GM12875 (cell line): ENCODE measurements at regions not wholly inside any gene's neighbourhood (a gene's known extent, or its start where the extent isn't known, plus 50 kb on each side); places are given as distances from the start of the nearest gene placed in this dataset.

Experiments used
- H3K4me3 ChIP-seq: one replicate; pipeline ENCODE4 v1.5.1; 2011; ENCODE audit warnings: low read depth, low read length, control low read depth
- TF ChIP-seq, protein P1 (sequence below): IDR thresholded peaks from 2 replicates; pipeline ENCODE4 v1.5.1; 2011; ENCODE audit warnings: low read depth, mild to moderate bottlenecking, control low read depth, inconsistent platforms, low read length, moderate library complexity, borderline replicate concordance; ENCODE audit not compliant: insufficient read depth

DNA sequence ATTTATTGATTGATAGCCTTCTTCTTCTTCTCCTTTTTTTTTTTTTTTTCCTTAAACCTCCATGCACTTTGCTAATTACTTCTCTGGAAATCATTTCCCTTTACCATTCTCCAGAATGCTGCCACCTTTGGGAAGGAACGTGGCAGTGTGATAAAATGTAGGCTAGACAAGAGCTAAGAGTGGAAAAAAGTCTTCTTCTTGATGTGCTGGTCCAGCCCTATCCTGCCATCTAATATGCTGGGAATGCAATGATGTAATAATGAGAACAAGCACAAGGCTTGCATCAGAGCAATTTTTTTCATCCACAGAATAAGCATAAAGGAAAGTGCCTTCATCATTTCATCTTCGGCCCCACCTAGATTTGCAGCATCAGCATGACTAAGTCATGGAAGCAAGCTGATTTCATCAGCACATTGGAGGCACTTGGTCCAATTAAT is 128.7 kb upstream of the ZFHX3 start:
- no peak overlapping the region for H3K4me3 ChIP-seq
- TF ChIP-seq, protein P1, sequence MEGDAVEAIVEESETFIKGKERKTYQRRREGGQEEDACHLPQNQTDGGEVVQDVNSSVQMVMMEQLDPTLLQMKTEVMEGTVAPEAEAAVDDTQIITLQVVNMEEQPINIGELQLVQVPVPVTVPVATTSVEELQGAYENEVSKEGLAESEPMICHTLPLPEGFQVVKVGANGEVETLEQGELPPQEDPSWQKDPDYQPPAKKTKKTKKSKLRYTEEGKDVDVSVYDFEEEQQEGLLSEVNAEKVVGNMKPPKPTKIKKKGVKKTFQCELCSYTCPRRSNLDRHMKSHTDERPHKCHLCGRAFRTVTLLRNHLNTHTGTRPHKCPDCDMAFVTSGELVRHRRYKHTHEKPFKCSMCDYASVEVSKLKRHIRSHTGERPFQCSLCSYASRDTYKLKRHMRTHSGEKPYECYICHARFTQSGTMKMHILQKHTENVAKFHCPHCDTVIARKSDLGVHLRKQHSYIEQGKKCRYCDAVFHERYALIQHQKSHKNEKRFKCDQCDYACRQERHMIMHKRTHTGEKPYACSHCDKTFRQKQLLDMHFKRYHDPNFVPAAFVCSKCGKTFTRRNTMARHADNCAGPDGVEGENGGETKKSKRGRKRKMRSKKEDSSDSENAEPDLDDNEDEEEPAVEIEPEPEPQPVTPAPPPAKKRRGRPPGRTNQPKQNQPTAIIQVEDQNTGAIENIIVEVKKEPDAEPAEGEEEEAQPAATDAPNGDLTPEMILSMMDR = no peak

DNA sequence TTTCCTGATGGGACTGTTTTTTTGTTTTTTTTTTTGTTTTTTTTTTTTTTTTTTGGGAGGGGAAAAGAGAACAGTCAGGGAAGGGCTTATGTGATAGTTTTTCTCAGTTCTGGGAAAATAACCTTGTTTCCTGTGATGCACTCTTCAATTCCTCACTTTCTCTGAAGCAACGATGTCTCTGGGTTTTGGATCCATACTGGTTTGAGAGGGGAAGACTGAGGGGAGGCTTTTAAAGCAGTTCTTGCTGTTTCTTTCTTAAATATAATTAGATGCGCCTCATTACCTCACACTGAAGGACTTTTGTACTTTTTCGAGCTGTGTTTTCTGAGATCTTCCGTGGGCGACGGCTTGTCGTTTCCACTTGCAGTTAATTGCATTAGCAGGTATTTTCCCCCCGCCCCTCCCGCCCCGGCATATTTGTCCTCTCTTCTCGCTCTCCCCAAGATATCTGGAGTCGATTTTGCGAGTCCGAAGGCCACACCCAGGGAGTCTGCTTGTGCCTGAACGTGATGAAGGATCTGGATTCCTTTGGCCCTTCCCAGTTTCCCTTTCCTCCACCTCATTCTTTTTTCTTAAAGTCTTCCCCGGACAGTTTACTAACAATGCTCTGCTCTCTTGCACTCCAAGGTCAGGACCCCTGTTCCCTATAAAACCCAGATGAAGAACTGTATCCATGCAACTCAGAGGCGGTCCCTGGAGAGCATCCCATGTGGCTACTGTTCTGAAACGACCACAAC is 125.2 kb upstream of the ZFHX3 start:
- TF ChIP-seq, protein P1 = no peak
- H3K4me3 ChIP-seq = no peak overlapping the region

DNA sequence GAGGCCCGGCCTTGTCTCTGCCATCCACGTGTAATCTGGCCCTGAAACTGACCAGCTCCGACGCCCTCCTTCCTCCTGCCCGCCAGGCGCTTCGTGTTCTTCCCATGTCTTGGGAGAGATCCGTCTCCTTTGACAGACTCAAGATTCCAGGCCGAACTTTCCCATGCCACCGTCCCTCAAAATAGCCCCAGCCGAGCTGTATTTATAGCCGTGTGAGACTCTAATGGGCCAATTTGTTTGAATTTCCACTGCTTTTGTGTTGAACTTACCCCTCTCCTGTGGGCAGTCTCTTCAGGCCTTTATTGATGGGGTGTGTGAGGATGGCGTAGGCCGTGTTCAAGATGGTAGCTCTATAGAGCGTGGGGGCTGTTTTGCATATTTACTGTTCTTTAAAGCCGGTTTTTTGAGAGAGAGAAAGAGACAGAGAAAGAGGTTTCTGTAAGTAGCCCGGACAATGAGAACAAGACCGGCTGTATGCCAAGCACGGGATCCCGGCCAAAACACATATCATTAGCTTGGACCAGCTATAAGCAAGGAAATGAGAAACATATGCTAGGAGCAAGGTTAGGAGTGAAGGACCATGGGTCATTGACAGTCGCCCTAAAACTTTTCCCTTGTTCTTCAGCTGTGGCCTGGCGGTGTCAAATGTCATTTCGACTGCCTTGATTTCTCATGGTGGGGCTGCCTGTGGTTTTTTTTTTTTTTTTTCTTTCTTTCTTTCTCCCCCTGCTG is 124.5 kb upstream of the ZFHX3 start:
- TF ChIP-seq, protein P1 = no peak
- no peak overlapping the region for H3K4me3 ChIP-seq

GRCh38 chr16:73171901-73172240 is 123.9 kb upstream of the ZFHX3 start:
- TF ChIP-seq, protein P1 = no peak
- no peak overlapping the region for H3K4me3 ChIP-seq

GRCh38 chr16:73171380-73171779 is 123.5 kb upstream of the ZFHX3 start:
- TF ChIP-seq, protein P1 = no peak
- H3K4me3 ChIP-seq = no peak overlapping the region

- TF ChIP-seq, protein P1 = no peak
Observed at GRCh38 chr16:73170612-73171038, 122.7 kb upstream of the ZFHX3 start.

More at GRCh38 chr16:73170612-73171038, 122.7 kb upstream of the ZFHX3 start:
- H3K4me3 ChIP-seq = no peak overlapping the region
